Activated T-cell treated with anti-CD3 and anti-CD28 coated beads for 24 hours (primary cell): ENCODE measurements at regions not wholly inside any gene's neighbourhood (a gene's known extent, or its start where the extent isn't known, plus 50 kb on each side); places are given as distances from the start of the nearest gene placed in this dataset.

Experiments
- DNase-seq: peaks from one replicate; pipeline ENCODE4 v3.0.0-alpha.2; 2020; ENCODE audit warnings: low read depth

- DNase-seq, result no peak
Observed at GRCh38 chr4:18566970-18567799, 545.6 kb upstream of the LCORL start.

DNA sequence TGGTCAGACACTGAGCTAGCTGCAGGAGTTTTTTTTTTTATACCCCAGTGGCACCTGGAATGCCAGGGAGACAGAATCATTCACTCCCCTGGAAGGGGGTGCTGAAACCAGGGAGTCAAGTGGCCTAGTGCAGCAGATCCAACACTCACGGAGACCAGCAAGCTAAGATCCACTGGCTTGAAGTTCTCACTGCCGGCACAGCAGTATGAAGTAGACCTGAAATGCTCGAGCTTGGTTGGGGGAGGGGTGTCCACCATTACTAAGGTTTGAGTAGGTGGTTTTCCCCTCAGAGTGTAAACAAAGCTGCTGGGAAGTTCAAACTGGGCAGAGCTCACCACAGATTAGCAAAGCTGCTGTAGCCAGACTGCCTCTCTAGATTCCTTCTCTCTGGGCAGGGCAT is 537.9 kb upstream of the LCORL start:
- DNase-seq, result no peak

DNA sequence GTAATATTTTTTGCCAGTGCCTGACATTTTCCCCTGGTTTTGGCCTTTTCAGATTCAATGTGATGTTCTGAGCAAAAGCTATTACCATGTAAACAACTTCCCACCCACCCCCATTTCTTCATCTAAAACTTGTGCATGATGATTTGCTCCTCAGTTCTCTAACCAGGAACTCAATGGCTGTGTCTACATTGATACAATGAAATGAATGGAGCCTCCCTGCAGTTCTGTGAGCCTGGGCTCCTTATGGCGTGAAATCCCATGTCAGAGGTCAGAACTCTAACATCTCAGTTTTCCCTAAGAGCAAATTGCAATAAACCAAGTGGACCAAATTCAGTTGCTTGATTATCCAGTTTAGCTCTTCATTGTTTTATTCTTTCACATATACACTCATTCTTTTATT is 534.8 kb upstream of the LCORL start:
- DNase-seq, result no peak

GRCh38 chr4:18540349-18540748 is 518.8 kb upstream of the LCORL start:
- no peak for DNase-seq

DNA sequence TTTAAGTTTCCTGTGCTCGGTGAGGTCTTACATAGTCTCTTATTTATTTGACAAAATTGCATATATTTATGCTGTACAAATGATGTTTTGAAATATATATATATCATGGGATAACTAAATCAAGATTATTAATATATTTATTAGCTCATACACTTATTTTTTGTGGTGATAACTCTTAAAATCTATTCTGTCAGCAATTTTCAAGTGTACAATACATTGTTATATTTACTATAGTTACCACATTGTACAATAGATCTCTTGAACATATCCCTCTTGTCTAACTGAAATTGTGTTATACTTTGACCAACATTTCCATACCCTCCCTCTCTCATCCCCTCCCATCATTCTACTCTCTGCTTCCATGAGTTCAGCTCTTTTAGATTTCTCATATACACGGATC is 516.6 kb upstream of the LCORL start:
- no peak for DNase-seq

- no peak for DNase-seq
Observed at GRCh38 chr4:18536428-18536827, 514.9 kb upstream of the LCORL start.

GRCh38 chr4:18535948-18536347 is 514.4 kb upstream of the LCORL start:
- no peak for DNase-seq

GRCh38 chr4:18533262-18533775 is 511.8 kb upstream of the LCORL start:
- no peak for DNase-seq

DNA sequence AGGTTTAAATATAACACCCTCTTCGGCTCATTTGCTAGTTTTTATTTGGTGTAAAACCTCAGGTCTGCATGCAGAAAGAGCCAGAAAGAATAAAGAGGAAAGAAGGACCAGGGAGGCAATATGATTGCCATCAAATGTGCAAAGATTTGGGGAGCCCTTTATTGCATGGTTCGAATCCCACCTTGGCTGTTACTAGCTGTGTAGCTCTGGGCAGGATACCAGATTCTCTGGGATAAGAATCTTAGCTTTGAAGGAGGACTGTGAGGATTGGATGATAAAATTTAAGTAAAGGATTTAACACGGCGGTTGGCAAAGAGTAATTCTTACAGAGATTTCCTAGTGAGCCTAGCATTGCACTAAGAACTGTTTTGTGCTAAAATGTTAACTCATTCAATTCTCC is 510.2 kb upstream of the LCORL start:
- DNase-seq, result no peak

DNA sequence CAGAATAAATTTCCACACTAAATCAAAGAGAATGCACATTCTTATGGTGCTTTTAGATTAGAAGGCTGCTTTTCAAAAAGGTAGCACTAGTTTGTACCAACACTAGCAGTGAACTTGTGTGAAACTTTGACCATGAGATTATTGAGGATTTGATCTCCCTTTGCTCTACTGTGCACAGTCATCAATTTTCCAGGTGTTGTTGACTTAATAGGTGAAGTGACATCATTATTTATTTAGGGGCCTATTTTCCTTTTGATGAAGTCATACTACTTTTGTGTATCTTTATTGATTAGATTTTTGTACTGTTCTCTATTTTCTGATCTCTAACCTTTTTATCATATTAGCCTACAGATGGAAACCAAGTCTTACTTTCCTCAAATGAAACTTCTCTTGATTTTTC is 507.9 kb upstream of the LCORL start:
- DNase-seq, result no peak

GRCh38 chr4:18524667-18525066 is 503.1 kb upstream of the LCORL start:
- no peak for DNase-seq

DNA sequence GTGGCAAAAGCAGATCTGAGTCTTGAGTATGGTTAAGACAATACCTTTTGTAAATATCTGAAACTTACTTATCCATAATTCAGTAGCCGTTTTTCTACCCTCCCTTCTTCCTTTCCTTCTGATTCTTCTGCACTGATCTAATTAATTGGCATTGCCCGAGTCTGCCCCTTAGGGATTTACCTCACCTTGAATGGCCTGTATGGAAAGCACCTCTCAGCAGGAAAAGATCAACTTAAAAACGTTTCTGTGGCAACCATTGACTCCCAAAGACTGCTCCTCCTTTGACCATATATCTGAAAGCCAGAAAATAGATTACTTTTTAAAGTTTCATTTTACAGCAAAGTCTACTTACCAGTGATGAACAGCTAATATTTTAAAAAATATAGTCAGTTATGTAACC is 496.5 kb upstream of the LCORL start:
- DNase-seq, result no peak

DNA sequence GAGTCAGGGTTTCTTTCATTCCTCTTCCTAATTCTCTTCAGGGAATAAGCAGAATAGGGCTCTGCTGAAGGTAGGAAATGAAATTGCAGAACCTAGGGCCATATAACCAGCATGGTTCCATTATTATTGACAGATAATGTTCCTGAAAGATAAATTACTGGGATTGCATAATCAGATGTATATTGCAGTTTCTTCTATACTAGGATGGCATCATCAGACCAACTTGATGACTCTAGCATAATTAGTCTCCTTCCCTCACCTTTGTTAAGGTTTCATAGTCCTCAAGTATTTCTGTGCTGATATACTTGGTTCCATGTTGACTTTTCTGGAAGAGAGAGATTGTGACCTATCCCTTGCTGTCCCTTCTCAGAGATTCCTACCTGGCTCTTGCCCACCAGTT is 492.3 kb upstream of the LCORL start:
- no peak for DNase-seq

- DNase-seq, result no peak
Observed at GRCh38 chr4:18512718-18513117, 491.2 kb upstream of the LCORL start.

GRCh38 chr4:18511727-18512126 is 490.2 kb upstream of the LCORL start:
- DNase-seq, result no peak

- no peak for DNase-seq
Observed at GRCh38 chr4:18508786-18509185, 487.2 kb upstream of the LCORL start.

DNA sequence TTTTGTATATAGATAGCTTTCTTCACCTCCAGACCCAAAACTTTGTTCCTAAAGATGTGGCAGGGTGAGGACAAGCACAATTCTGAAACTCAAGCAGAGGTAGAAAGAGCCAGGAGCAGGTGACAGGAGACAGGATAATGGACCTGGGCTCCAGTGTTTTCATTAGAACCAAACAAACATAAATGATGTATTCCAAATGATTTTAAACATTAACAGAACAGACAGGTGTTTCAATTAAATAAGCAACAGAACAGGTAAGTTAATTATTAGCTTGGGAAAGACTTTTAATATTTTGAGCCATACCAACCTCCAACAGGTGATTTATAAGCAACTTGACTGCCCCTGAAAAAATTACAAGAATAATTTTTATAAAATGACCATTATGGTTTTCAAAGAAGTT is 459.4 kb upstream of the LCORL start:
- no peak for DNase-seq

DNA sequence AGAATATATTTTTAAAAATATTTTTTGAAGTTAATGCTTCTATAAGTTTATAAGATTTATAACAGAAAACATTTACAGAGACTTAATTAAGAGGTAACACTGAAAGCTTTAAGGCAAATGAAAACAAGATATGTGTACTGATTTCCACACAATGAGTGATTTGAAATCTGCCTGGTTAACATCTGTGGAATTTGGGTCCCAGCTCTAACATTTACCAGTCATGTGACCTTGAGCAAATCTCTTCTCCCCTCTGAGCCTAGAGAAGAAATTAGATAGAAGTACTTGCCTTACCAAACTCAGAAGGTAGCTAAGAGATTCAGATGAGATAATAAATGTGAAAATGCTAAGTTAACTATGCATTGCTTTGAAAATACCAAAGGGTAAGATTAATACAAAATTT is 458.8 kb upstream of the LCORL start:
- no peak for DNase-seq

DNA sequence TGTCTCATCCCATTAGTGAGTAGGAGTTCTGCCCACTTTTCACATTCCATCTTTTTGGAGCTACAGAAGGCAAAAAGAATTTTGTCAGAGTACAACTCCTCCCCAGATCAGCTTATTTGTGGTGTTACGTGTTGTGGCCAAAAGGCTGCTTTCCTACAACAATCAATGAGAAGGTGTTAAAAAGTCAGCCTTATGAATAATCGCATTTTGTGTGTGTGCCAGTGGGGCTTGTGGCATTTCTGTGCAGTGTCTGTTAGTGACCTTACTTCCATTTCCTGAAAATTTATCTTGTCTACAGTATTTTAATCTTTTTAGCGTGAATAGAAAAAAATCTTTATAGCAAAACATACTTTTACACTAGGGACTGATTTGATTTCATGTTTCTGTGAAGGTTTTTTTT is 458.3 kb upstream of the LCORL start:
- DNase-seq, result no peak

DNA sequence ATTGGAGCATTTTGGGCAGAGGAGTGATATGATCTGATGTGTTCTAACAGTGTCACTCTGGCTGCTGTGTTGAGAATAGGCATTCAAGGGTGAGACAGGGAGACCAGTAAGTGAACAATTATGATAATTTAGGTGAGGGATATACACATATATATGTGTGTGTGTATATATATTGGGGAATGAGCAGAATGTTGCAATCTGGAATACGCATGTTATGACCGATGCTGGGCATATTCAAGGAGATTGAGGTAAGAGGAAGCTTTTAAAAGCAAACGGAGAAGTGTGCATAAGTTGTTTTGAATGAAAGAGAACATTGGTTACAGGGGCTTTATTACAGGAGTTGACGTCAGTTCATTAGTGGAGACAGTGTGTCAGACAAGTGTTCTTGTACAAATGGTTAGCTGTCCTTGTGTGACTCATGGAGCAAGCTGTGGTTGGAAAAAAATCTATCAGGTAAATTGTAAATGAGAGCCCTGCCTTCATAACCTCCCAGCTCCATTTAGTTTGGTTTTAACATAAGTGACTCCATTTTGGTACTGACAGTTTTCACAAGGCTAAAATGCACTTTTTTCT is 442.5 kb upstream of the LCORL start:
- DNase-seq, result no peak

DNA sequence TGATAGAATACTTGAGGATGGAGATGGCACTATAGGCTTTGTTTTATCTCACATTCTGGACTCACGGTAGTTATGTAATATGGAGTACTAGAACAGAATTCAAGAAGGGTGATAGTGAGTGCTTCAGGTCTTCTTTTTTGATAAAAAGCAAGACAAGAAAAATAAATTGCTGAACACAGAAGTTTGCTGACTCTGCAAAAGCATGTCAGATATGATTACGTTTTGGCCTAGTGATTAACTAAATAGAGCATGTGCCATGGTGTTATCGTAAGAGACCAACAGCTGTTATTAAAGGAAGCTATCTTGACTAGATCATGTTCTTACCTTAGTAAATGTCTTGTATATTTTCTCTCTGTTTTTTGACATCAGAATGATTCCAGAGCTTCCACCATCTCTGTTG is 436.9 kb upstream of the LCORL start:
- DNase-seq, result no peak

- no peak for DNase-seq
Observed at GRCh38 chr4:18454349-18454748, 432.8 kb upstream of the LCORL start.

GRCh38 chr4:18445110-18445509 is 423.6 kb upstream of the LCORL start:
- DNase-seq, result no peak

DNA sequence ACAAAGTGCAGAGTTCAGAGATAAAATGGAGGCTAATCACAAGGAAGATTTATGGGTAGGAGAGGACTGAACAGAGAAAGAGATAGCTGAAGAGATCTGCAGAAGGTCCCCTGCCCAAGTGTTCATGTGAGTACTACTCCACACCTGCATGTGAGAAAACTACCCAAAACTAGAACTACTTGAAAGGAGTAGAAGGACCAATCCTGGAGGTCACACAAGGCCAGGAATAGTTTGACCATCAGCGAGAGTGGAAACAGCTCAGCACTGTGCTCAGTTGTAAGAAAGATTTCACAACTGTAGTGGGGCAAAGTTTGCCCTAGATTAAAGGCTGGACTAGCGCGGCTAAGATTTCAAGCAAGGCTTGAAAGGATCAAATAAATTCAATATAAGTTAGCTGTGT is 422.7 kb upstream of the LCORL start:
- no peak for DNase-seq
